OCI-LY7 (cell line): ENCODE measurements at regions not wholly inside any gene's neighbourhood (a gene's known extent, or its start where the extent isn't known, plus 50 kb on each side); places are given as distances from the start of the nearest gene placed in this dataset.
"Not testable (repeated sequence)": the region's sequence is repeated elsewhere in the genome, so short reads cannot be mapped to it uniquely, and the experiment has no call there.

Experiments used
- BruUV-seq: library from RNA; stranded (reverse); fragments of 400-500 nt; replicated peaks from 2 replicates; lab custom pipeline; 2021; lab: Mats Ljungman, UMichigan
- CTCF ChIA-PET: fragments of 300-600 bp; sonication (Branson Sonifier 250); formaldehyde crosslinking; loops from one replicate; lab custom pipeline; 2022; ENCODE audit warnings: antibody characterized with exemption; ENCODE audit not compliant: unreplicated experiment; lab: Charles Lee
- POLR2A ChIA-PET: fragments of 300-600 bp; sonication (Branson Sonifier 250); formaldehyde crosslinking; loops from one replicate; lab custom pipeline; 2022; ENCODE audit warnings: antibody characterized with exemption; lab: Charles Lee
- DNase-seq: peaks from one replicate; pipeline ENCODE4 v3.0.0-alpha.2; 2015; ENCODE audit warnings: low spot score
- H2AFZ ChIP-seq: fragments of 200-600 bp; sonication (generic), shearing (Covaris generic); 2 replicates; pipeline ENCODE4 v1.6.1; 2014; ENCODE audit warnings: mild to moderate bottlenecking, antibody characterized with exemption, low read length, moderate library complexity
- H3K27ac ChIP-seq: fragments of 200-600 bp; sonication (generic); 2 replicates; pipeline ENCODE4 v1.5.1; 2014; ENCODE audit warnings: mixed run types, low read depth, mild to moderate bottlenecking, moderate library complexity, low read length, inconsistent platforms; ENCODE audit not compliant: poor library complexity, severe bottlenecking
- H3K36me3 ChIP-seq: fragments of 200-600 bp; sonication (generic); 2 replicates; pipeline ENCODE4 v1.6.1; 2014; ENCODE audit warnings: mild to moderate bottlenecking, antibody characterized with exemption, low read length, moderate library complexity, mixed read lengths; ENCODE audit not compliant: insufficient read depth
- H3K4me1 ChIP-seq: fragments of 200-600 bp; sonication (generic); 2 replicates; pipeline ENCODE4 v1.5.1; 2014; ENCODE audit warnings: mild to moderate bottlenecking, low read length; ENCODE audit not compliant: insufficient read depth, poor library complexity, severe bottlenecking
- H3K4me2 ChIP-seq: fragments of 200-600 bp; sonication (generic); 2 replicates; pipeline ENCODE4 v1.6.1; 2014; ENCODE audit warnings: mild to moderate bottlenecking, low read length
- H3K4me3 ChIP-seq: fragments of 200-600 bp; sonication (generic); 2 replicates; pipeline ENCODE4 v1.5.1; 2014; ENCODE audit warnings: mild to moderate bottlenecking, low read depth, low read length; ENCODE audit not compliant: poor library complexity, severe bottlenecking
- H3K79me2 ChIP-seq: fragments of 200-600 bp; sonication (generic); 2 replicates; pipeline ENCODE4 v1.6.1; 2016; ENCODE audit warnings: low read depth, mild to moderate bottlenecking, low read length, moderate library complexity, mixed read lengths; ENCODE audit not compliant: insufficient read depth
- H3K9me2 ChIP-seq: fragments of 200-600 bp; sonication (generic); 2 replicates; pipeline ENCODE4 v1.6.1; 2016; ENCODE audit warnings: mild to moderate bottlenecking, low read length, mixed read lengths; ENCODE audit not compliant: insufficient read depth
- H3K9me3 ChIP-seq: fragments of 200-600 bp; sonication (generic); 2 replicates; pipeline ENCODE4 v1.6.1; 2014; ENCODE audit warnings: mild to moderate bottlenecking, mixed run types, low read length, mixed read lengths
- H4K20me1 ChIP-seq: fragments of 200-600 bp; sonication (generic); 2 replicates; pipeline ENCODE4 v1.6.1; 2014; ENCODE audit warnings: mild to moderate bottlenecking, antibody characterized with exemption, low read length, moderate library complexity, mixed read lengths; ENCODE audit not compliant: insufficient read depth
- CTCF ChIP-seq: fragments of 200-600 bp; sonication (generic); conservative IDR thresholded peaks from 2 replicates; pipeline ENCODE4 v1.5.1; 2014; ENCODE audit warnings: mild to moderate bottlenecking, antibody characterized with exemption, low read length, moderate library complexity, mixed read lengths
- EZH2phosphoT487 ChIP-seq: fragments of 200-600 bp; sonication (generic); IDR thresholded peaks from 2 replicates; pipeline ENCODE4 v1.6.1; 2018; ENCODE audit warnings: low read depth, borderline replicate concordance, mild to moderate bottlenecking, mixed run types, antibody characterized with exemption, low read length, moderate library complexity, mixed read lengths
- intact Hi-C: fragments of 100-400 bp; cut with micrococcal nuclease; formaldehyde crosslinking; loops from one replicate; pipeline ENCODE4 v1.10.0; 2022; ENCODE audit not compliant: unreplicated experiment

- ChIA-PET CTCF (no interaction called here), POLR2A (interaction anchor here (1.1 kb wide), 1 partner anchor 26 kb away, joined by 4 read pairs; no protein-coding TSS in a partner anchor)
- no peak overlapping the region for H3K4me2 ChIP-seq
- no TSS peak for BruUV-seq
- no peaks in the 10 kb centered on the region for H3K4me1 ChIP-seq
- H3K9me2 ChIP-seq, result no peaks in the 10 kb centered on the region
- intact Hi-C loops, result no loop called here
- no peak overlapping the region for H3K27ac ChIP-seq
- TF ChIP-seq CTCF, result no peak
- TF ChIP-seq EZH2phosphoT487, result no peak
- no peak for DNase-seq
- no peaks in the 10 kb centered on the region for H3K79me2 ChIP-seq
- H3K4me3 ChIP-seq, result no peak overlapping the region
- no peaks in the 10 kb centered on the region for H3K36me3 ChIP-seq
- H3K9me3 ChIP-seq, result no peaks in the 10 kb centered on the region
- H2AFZ ChIP-seq, result no peak overlapping the region
- H4K20me1 ChIP-seq, result no peaks in the 10 kb centered on the region
Measured at GRCh38 chrX:13449441-13449840, 120.0 kb upstream of the EGFL6 start.

GRCh38 chrX:13448941-13449340 is 120.5 kb upstream of the EGFL6 start:
- no peak for DNase-seq
- H3K4me3 ChIP-seq, result no peak overlapping the region
- CTCF ChIA-PET, result no interaction called here

GRCh38 chrX:13441608-13442007 is 121.8 kb upstream of the ATXN3L start:
- DNase-seq, intact Hi-C loops: not testable (repeated sequence)

More at GRCh38 chrX:13448941-13449340, 120.5 kb upstream of the EGFL6 start:
- Histone ChIP-seq H3K27ac (no peak overlapping the region), H3K9me2 (no peaks in the 10 kb centered on the region), H2AFZ (no peak overlapping the region), H4K20me1 (no peaks in the 10 kb centered on the region), H3K4me2 (no peak overlapping the region), H3K4me1 (no peaks in the 10 kb centered on the region), H3K36me3 (no peaks in the 10 kb centered on the region), H3K9me3 (no peaks in the 10 kb centered on the region), H3K79me2 (no peaks in the 10 kb centered on the region)
- intact Hi-C loops, result no loop called here
- POLR2A ChIA-PET, result interaction anchor here (1.0 to 1.1 kb wide), 2 partner anchors 18 to 25 kb away, joined by 4 to 5 read pairs; no protein-coding TSS in a partner anchor
- BruUV-seq, result no TSS peak
- no peak for TF ChIP-seq EZH2phosphoT487
- no peak for TF ChIP-seq CTCF

More at GRCh38 chrX:13441608-13442007, 121.8 kb upstream of the ATXN3L start:
- H2AFZ ChIP-seq, H3K9me2 ChIP-seq, BruUV-seq, POLR2A ChIA-PET, H3K36me3 ChIP-seq, H3K4me2 ChIP-seq, H3K4me1 ChIP-seq, H3K79me2 ChIP-seq, CTCF ChIA-PET, H3K4me3 ChIP-seq, H4K20me1 ChIP-seq, H3K27ac ChIP-seq, H3K9me3 ChIP-seq: not testable (repeated sequence)
